ENCODE measurements at regions not wholly inside any gene's neighbourhood (a gene's known extent, or its start where the extent isn't known, plus 50 kb on each side); places are given as distances from the start of the nearest gene placed in this dataset.
A peak's percentile ranks its signal among the peaks of the same experiment; 100 is the strongest.

DNA sequence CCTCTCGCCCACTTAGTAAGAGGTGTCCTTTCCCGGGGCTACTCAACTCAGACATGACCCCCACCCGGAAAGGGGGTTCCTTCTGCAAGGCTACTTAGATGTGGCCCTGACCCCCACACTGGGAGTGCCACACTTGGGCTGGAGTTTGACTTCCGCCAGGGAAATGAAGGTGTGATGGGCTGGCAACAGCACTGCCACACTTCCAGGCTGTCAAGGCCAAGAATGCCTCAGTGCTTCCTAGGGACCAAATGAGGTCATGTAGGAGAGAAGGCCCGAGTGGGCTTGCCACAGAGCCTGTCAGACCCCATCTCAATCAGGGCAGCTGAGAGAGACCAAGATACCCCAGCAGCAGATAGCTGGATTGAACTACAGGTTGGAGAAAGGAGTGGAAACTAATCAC lies 55.5 kb downstream of the DRD1 start:
- DNase-seq, result no peak

DNA sequence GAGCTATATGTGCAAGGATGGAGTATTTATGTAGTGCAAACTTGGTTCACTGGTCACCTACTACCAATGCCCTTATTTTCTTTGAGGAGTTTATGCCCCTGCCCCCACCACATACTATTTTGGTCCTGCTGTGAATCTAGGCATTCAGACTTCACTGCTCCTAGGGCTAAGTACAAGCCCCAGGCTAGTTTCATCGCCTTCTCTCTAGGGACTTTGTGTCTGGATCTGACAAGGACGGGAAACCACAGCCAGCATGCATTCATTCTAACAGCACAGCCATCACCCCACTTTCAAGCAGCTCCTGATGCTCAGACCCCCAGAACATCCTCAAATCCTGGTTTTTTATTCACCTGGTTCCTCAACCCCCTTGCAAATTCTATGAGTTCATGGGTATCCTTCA lies 56.8 kb downstream of the DRD1 start:
- DNase-seq, result no peak

DNA sequence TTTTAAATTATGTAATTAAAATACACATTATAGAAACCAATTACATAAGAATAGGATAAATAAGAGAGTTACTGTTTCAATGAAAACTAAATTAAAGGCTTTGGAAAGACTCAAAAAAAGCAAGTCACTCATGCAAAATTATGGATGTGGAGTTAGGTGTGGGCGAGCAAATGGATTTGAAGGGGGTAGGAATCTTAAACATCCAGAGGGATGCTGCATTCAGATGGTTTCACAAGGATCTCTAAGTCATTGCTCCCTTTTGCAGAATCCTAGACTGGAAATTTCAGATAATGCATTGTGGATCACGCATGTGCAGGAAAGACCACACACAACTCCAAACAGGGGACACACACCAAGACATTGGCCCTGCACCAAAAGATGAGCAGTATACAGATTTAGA lies 57.5 kb downstream of the DRD1 start:
- no peak for DNase-seq

DNA sequence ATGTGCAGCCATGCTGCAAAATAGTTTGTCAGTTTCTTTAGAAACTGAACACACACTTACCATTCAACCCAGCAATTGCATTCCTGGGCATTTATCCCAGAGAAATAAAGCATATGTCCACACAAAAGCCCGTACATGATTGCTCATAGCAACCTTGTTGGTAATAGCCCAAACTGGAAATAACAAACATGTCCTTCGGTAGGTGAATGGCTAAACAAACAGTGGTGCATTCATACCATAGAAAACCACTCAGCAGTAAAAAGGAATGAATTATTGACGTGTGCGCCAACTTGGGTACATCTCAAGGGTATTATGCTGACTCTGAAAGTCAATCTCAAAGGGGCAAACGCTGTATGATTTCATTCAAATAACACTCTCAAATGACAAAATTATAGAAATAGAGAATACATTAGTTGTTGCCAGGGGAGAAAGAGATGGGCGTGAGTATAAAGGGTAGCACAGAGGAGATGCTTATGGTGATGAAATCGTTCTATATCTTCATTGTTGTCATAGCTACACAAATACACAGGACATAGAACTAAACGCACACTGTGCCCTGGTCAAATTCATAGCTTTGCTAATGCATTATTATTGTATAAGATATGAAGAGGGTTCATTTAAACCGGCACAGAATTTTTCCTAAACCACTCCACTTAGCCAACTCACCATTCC lies 58.2 kb downstream of the DRD1 start:
- DNase-seq, result peak in 1 of 2 experiments; percentile 36

DNA sequence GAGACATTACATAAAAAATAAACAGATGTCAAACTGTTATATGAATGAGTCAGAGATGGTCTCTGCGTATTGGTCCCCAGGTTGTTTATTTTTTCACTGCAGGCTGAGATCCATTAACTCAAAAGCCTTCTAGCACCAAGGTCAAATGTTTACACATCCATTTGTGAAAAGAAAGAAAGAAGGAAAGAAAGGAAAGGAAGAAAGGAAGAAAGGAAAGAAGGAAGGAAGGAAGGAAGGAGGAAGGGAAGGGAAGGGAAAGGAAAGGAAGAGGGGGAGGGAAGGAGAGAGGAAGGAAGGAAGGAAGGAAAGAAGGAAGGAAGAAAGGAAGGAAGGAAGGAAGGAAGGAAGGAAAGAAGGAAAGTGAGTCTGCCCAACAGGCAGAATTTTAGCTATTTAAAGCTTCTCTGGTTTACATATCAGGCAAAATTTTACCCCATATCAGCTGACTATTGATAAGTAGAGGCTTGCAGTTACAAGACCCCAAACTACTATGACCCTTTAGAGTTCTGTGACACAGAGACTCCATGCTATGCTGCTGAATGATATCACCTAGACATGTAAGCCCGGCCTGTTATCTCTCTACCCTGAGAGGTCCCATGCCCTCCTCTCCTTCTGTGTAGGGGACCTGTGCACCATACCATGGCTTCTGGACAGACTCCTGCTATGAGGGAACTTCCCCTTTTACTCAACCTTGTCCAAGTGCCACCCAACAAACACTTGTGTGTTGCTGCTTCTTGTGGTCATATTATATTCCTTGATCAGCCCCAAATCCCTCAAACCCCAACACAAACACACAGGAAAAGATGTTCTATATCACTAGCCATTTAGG lies 59.0 kb downstream of the DRD1 start:
- no peak for DNase-seq

DNA sequence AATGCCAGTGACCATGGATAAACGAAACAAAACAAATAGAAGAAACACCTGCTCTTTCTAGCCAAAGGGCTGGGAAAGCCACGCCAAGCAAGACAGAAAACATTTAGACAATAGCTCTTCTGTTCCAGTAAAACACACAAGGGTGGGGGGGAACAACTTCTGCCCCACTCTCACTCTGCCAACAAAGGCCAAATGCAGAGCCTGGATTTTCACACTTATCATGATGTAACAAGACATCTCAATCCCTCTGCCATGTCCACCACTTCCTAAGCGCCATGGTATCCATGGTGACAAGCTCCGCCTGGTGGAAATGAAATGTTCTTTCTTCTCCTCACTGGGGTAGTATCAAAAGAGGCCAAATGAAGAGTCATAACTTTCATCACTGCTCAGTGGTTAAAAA lies 60.6 kb downstream of the DRD1 start:
- no peak for DNase-seq

DNA sequence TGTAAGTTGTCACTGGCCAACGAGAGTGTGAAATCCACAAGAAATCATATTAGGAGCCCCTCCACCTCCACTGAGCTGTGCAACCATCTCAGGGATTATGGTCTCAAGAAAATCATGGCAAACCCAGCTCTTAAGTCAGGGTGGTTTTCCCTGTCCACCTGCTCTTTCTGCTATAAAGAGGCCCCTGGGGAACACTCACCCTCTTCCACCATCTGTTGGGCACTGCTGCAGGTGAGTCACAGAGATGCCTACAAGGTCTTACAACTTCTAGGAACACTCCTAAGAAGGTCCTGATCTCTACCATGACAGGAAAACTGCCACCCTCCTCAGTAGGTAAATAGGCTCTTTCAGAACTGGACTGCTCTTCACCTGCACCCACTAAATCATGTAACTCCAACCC lies 61.8 kb downstream of the DRD1 start:
- DNase-seq, result no peak

DNA sequence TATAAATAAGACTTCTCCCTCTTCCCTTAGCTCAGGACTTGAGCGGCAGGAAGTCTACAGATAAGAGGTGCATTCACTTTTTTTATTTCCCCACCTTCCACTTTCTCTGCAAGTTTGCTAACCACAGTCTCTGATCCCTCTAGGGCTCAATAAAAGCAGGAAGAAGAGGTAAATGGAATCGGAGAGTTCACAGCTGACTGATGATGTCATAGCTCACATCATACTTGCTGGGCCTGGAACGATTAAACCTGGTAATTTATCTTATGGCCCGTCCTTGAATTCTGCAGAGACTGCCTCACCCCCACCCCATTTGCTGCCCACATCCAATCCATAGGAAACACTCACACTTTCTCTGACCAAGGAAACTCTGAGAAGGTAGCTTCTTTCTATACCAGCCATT lies 62.9 kb downstream of the DRD1 start:
- DNase-seq, result no peak

DNA sequence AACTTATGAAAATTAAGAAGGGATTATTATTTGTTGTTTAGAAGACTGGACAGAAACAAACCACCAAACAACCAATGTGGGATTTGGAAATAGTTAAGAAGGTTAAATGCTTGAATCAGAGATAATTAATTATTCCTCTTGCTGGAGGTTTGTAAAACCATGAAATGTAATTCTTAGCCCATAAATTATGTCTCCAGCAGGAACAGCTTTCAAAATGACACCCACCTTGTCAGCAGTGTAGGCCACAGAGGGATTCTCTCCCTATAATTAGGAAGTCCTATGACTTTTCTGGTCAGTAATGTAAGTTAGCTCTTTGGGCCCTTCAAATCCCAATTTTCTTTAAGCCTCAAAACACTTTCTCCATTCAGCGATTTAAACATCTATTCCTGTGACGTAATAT lies 63.3 kb downstream of the DRD1 start:
- no peak for DNase-seq

DNA sequence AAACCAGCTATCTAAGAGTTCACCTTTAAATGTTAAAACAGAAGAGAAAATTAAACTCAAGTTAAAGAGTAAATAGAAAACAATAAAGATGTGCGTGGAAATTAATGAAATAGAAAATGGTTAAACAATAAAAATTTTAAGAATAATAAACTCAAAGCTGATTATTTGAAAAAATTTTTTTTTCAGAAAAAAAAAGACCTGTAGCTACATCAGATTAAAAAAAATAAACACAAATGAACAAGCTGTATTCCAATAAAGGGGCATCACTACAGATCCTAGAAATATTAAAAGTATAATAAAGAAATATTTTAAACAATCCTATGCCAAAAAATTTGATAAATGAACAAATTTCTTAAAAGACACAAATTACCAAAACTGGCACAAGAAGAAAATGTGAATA lies 64.1 kb downstream of the DRD1 start:
- no peak for DNase-seq

DNA sequence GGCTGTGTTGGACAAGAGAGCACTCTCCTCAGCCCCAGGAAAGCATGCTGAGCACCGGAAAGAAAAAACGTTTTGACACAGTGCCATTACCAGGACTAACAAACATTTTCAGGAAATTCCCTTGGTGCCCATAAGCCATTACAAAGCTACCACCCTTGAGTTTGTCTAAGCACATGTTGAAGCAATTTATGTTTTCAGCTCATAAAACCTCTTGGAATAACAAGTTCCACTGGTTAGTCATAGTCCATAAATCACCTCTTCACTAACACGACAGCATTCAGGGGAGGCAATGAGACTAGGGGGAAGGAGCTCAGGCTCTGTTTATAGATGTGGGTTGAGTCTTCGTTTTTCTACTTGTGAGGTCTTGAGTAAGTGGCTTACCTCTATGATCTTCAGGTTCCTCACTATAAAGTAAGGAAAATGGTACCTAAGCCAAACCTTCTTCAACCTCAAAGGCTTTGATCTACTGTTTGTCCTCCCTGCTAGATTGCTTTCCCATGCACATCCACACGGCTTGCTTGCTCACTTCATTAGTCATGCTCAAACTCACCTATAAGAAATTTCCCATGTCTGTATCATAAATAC lies 65.4 kb downstream of the DRD1 start:
- no peak for DNase-seq

DNA sequence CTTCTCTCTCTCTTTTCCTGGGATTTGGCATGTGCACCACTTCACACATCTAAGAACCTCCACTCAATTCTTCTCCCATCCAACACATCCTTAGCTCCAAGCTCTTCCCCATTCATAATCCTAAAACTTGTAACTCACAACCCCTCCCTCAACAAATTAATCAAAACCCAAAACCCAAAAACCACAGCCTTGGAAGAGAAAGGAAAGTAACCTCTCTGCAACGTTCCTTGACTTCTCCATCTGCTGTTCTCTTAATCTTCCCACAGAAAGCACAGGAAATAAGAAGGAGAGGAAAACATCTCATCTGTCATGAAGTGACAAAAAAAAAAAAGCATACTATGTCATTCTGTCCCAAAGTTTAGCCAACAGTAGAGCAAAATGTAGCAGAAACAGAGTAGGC lies 66.2 kb downstream of the DRD1 start:
- DNase-seq, result no peak

DNA sequence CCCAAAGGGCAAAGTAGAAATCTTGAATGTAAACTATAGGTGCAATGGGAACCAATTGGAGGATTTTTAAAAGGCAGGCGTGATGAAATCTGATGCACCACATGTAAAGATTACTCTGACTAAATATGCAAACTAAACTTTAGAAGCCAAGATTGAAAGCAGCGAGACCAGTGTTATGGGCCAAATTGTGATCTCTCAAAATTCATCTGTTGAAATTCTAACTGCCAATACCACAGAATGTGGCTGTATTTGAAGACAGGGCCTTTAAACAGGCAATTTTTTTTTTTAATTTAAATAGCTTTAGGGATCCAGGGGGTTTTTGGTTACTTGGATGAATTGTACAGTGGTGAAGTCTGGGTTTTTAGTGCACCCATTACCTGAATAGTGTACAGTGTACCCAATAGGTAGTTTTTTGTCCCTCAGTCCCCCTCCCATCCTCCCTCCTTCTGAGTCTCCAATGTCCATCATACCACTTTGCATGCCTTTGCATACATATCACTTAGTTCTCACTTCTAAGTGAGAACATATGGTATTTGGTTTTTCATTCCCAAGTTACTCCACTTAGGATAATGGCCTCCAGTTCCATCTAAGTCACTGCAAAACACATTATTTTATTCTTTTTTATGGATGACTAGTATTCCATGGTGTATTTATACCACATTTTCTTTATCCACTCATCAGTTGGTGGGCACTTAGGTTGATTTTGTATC lies 69.7 kb downstream of the DRD1 start:
- DNase-seq, result no peak

DNA sequence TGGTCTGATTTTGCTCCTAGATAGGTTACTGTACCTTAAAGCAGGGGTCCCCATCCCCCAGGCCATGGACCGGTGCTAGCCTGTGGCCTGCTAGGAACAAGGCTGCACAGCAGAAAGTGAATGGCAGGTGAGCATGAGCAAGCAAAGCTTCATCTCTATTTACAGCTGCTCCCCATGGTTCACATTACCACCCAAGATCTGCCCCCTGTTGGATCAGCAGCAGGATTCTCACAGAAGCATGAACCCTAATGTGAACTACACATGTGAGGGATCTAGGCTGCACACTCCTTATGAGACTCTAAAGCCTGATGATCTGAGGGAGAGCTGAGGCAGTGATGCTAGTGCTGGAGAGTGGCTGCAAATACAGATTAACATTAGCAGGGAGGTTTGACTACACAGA lies 78.1 kb downstream of the DRD1 start:
- DNase-seq, result no peak

DNA sequence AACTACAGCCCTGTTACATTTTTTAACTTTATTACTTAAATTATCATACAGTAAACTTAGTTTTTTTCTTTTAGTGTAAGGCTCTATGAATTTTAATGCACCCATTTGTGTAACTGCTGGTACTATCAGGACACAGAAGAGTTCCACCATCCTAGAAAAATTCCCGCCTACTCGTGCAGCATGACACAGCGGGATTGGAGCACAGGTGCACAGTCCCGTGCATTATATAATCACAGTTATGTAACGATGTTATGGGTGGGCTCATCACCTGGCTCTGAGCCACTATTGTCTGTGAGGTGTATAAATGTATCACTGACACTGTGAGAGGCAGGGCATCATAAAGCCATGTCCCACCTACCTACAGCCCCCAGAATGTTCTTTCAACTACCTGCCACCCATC lies 80.7 kb downstream of the DRD1 start:
- no peak for DNase-seq

DNA sequence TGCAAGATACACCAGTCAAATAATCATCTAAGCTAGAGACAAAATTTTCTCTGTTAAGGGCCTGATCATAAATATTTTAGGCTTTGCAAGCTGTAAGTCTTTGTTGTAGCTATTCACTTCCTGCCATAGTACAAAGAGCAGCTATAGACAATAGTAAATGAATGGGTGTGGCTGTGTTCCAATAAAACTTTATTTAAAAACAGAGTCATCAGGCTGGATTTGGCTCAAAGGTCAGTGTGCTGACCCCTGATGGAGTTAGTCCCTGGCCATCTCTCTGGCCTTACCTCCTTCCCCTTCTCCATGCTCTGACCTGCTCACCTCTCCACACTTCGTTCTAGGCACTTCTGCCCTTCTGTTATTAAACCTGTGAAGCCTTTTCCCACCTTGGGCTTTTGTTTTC lies 86.0 kb downstream of the DRD1 start:
- no peak for DNase-seq

DNA sequence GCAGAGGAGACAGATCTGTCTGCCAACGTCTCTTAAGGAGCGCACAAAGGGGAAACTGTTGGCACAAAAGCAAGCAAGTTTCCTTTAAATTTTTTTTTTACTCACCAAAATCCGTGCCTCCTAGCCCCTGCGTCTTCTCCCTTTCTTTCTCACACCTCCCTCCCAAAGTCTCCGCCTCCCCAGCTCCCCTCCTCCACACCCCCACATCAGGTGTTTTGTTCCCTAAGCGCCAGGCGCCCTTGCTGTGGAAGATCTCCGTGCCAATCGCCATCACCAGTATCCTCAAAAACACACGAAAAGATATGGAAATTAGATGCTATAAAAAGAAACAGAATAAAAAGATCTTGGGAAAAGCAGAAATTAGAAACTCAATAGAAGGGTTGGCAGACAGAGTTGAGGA lies 87.6 kb downstream of the DRD1 start:
- DNase-seq, result no peak

DNA sequence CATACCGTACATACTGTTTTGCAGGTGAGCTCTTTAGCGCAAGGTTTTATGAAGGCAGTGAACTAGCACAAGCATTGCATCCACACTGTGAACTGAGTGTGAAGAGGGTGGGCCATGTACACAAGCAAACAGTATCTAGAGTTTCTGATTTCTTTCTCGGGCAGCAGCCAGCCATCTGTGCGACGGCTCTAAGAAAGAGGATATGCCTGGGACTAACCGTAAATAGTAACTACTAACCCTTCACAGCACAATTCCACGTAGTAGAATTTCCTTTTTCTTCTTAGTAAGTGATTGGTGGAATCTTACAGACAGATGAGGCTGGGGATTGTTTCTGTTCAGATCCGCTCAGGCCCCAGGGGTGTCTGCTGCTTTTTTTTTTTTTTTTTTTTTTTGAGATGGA lies 89.0 kb downstream of the DRD1 start:
- DNase-seq, result no peak

DNA sequence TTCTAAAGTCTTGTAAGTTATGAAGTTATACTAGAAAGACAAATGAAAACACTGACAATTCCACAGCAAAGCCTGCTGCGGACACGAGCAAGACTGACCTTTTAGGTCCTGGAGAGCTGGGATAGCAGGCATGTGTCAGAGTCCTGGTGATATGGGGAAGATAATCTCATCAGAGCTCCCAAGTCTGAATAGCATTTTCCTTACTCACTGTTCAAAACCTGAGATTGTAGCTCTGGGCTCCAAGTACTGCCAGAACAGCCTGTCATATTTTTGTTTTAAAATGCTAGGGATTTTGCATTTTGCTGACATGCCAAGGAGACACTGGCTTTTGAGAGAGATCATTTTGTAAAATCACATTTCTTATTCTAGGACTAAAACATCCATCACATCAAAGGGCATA lies 90.1 kb downstream of the DRD1 start:
- DNase-seq, result no peak

DNA sequence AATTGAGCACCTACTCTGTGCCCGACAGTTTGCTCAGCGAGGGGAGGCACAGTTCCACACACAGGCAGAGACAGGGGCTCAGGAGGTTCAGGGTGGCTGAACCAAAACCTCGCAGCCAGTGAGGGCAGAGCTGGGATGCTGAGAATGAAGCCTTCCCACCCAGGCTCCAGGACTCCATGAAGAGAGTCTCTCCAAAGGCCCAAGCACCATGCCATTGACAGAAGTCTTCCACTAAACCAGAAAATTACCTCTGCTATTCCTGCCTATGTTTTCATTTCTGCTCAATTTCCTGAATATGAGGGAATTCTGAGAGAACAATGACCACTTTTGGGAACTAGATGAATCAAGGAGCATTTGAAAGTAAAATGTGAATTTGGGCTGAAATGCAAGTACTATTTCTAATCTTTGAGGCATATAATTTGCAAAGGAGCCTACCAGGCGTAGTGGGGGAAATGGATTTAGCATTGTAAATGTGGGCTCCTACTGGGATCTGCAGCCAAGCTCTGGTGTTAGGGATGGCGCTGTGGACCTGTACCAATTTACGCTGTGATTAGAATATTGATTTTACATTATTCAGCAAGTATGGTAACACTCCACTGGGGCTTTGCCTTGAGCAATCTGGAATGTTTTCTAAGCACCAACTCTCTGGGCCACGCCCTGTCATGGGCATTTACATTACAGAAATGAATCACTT lies 91.9 kb downstream of the DRD1 start:
- DNase-seq, result no peak

DNA sequence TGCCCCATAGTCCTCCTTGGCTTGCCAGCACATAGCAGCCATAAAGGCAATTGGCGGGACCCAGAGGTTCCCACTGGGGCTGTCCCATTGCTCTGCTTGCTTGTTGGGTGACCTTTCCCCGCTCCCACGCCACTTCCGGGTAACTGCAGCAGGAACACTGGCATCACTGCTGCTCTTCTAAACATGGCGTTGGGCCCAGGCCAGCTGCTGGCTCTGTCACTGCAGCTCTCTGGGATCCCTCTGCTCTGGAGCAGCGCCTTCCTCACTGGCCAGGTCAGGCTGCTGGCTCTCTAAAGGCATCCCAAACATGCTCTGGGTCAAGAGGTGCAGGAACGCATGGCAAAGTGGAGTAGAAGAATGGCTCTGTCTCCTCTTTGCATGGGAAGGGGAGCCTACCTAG lies 92.9 kb downstream of the DRD1 start:
- no peak for DNase-seq

DNA sequence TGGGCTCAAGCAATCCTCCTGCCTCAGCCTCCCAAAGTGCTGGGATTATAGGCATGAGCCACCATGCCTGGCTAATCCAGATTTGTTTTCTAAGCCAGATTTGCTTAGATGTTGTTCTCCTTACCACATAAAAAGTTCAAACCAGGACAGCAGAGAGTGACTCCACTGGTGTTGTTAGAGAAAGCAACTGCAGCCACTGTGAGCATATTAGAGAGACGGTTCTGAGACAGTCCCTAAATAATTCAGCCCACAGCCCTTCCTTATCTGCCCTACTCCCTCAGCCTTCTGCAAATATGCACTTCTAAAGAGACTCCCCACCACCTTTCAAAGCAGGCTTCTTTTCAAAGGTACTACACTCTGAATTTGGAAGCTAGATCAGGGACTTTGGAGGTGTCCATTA lies 96.1 kb downstream of the DRD1 start:
- DNase-seq, result no peak

DNA sequence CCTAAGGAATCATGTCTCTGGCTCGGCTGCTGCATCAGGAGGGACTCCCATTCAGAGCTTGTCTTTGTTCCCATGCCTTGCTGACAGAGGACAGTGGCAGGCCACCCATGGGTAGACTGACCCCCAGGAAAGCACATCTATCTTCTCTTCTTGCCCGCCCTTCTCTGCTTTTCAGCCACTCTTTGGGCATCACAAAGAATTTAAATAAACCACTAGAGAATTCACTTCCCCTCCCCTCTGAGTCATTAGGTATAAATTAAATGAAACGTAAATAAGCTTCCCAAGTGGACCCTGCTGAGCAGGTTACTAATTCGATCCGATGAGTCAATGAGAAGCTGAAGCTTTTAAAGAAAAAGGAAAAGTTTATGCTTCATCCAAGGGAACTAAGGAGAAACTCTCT lies 97.0 kb downstream of the DRD1 start:
- no peak for DNase-seq
